RKO (cell line): ENCODE measurements at regions not wholly inside any gene's neighbourhood (a gene's known extent, or its start where the extent isn't known, plus 50 kb on each side); places are given as distances from the start of the nearest gene placed in this dataset.
"Not testable (repeated sequence)": the region's sequence is repeated elsewhere in the genome, so short reads cannot be mapped to it uniquely, and the experiment has no call there.

Experiments
- DNase-seq: peaks from one replicate; pipeline ENCODE4 v3.0.0-alpha.2; 2016; ENCODE audit warnings: low spot score

- DNase-seq = no peak
Observed at GRCh38 chr12:124130691-124131591, 157.9 kb downstream of the ZNF664 start.

GRCh38 chr12:124131659-124132058, 158.6 kb downstream of the ZNF664 start:
- DNase-seq = no peak

DNA sequence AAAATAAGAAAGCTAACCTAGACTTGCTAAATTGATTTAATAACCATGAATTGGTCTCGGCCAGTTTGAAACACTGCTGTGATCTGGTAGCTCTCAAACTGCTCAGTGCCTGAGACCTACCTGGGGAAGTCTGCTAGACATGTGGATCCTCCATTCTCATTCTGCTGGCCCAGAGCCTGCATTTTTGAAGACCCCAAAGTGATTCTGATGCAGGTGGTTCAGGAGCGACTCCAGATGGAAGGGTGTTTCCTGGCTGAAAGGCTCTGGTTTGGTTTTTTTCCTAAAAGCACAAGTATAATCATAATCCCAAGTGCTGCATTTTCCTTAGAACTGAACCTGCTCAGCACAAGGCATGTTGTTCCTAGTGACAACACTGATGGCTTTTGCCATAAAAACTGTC, 159.5 kb downstream of the ZNF664 start:
- DNase-seq = no peak

DNA sequence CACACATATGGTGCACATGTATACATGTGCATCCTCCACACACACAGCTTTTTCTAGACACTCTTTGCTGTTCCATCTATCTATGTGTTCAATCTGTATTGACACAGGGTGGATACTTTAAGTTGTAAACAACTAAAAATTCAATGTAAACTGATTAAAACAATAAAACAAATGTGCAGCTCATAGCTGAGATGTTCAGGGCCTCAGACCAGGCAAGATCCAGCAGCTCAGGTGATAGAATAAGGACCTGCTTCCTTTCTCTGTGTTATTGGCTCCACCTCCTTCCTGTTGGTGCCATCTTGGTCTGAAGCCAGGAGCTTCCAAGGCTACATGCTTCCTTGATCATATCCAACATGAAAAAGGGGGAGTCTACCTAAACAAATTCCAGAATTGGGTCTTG, 158.1 kb upstream of the RFLNA start:
- no peak for DNase-seq

- DNase-seq = no peak
Observed at GRCh38 chr12:124140944-124141486, 153.9 kb upstream of the RFLNA start.

DNA sequence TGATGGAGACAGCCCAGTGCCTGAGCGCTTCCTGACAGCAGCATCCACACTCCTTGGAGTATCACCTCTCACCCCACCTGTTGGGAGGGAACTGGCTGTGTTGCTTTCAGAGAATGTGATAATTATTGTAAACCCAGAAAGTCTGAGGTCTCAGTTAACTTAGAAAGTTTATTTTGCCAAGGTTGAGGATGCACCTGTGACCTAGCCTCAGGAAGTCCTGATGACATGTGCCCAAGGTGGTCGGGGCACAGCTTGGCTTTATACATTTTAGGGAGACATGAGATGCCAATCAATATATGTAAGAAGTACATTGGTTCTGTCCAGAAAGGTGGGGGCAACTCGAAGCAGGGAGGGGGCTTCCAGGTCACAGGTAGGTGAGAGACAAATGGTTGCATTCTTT, 153.3 kb upstream of the RFLNA start:
- DNase-seq = not testable (repeated sequence)

DNA sequence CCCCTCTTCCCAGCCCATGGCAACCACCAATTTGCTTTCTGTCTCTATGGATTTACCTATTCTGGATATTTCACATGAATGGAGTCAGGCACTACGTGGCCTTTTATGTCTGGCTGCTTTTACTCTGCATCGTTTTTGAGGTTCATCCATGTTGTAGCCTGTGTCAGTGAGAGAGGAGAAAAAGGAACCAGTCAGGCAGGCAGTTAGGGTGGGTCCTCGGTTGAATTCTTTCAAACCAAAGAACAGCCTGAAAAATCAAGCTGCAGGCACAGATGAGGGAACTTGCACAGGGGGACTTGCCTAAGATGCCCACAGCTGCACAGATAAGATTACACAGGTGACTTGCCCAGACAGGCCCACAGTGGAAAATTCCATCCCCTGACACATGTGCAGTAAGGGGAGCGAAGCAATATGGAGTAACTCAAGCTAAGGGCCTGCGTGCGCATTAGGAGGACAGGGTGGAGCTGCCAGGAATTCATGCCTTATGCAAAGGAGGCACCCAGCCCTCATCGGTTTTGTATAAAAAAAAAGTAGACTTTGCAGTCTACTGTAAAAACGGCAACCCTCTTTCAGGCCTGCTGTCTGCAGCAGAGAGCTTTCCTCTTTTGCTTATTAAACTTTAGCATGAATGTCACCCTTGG, 152.4 kb upstream of the RFLNA start:
- no peak for DNase-seq

DNA sequence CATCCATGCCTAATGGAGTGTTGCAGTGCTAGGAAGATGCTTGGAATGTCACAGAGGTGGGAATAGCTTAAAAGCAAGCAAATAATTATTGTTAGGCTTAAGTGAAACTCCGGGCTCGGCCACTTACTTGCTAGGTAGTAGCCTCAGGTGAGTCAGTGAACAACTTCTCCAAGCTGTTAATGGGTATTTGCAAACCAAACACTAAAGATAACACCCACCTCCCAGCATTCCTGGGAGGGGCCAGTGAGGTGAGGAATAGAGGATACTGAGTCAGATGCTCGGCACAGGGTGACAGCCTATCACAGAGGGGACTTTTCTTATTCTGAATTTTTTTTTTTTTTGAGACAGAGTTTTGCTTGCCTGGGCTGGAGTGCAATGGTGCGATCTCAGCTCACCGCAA, 151.2 kb upstream of the RFLNA start:
- no peak for DNase-seq

DNA sequence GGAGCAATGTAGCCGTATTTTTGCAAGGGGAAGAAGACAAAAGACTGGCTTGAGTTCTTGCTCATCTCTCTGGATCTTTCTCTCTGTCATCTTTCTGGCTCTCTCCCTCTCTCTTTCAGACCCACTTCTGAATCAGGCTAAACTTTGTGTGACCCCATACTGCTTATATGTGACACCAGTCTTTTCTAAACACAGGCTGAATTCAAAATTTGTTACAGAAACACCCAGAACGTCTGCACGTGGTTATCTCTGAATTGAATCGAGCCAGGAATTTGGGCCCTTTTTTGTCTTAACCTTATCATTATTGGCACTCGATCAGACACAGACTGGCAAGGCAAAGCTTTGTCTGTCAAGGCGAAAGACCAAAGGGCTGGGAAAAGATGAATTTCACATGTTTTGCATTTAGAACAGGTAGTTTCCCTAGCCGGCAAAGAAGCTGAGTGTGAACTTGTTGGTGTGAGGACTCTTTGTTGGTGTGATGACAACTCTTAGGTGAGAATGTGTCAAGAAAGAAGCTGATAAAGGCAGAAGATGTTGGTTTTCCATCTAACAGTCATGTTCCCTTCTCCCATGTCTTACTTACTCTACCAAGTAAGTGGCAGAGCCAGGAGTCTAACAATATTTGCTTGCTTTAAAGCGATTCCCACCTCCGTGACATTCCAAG, 150.2 kb upstream of the RFLNA start:
- no peak for DNase-seq

DNA sequence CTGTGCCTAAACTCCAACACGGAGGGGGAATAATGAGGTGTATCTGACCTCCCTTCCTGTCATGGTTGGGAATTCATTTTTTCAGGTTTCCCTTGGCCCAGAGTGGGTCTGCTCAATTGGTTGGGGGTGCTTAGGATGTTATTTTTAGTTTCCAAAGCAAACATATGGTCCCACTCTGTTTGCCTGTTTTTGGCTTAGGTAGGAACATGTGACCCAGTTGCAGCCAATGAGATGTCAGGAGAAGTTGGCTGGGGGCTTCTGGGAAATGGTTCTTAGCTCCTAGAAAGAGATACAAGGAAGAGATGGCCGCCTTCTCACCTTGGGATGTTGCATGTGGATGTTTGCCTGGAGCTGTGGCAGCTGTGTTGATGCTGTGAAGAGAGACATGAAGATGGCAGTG, 147.9 kb upstream of the RFLNA start:
- no peak for DNase-seq

- DNase-seq = no peak
Observed at GRCh38 chr12:124147575-124147974, 147.3 kb upstream of the RFLNA start.

- DNase-seq = no peak
Observed at GRCh38 chr12:124148481-124149273, 146.2 kb upstream of the RFLNA start.

GRCh38 chr12:124149287-124149686, 145.6 kb upstream of the RFLNA start:
- no peak for DNase-seq

DNA sequence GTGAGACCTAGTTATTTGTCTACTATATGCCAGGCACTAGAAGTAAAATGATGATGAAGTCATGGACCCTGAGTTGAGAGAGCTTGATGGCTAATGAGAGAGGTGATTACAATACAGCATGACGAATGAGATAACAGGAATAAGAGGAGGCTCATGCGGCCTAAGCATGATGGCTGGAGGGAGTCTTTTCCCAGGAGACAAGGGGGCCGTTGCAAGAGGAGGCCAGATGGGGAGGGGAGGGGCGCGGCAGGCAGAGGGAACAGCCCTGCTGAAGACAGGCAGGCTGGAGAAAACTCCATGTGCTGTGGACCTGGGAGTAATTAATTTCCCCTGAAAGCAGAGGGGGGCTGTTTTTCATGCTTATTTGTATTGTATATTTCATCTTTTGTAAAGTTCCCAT, 144.7 kb upstream of the RFLNA start:
- DNase-seq = no peak

GRCh38 chr12:124151583-124151982, 143.3 kb upstream of the RFLNA start:
- DNase-seq = no peak

DNA sequence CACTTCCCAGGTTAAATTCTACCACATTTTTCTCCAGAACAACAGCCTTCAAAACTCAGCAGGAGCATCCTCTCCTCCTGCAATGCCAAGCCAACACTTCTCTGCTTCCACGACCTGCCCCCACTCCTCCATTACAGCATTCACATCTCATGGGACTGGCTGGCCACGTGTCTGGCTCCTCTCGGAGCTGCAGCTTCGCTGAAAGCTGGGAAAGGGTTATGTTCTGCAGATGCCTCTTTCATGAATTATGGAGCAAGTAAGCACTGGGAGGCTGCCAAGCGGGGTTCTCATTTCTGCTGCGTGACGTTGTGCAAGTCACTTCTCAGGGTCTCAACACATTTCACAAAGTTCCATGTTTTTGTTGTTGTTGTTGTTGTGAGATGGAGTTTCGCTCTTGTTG, 142.2 kb upstream of the RFLNA start:
- no peak for DNase-seq

DNA sequence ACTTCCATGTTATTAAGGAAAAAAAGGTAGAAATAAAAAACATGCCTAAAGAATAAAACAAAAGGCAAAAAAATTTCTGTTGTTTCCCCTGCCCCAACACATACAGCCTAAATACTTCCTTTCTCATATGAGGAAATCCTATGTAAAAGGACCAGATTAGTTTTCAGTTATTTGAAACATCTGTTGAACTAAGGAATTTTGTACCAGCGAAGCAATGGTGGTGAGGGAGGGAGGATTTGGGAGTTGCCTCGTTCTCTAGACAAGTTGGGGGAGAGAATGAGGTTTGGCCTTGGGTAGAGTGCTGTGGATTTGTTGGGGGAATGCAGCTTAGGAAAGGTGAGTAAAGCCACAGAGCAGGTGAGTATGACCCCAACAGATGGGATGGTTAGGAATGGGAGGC, 141.5 kb upstream of the RFLNA start:
- no peak for DNase-seq

GRCh38 chr12:124157406-124157805, 137.5 kb upstream of the RFLNA start:
- no peak for DNase-seq

DNA sequence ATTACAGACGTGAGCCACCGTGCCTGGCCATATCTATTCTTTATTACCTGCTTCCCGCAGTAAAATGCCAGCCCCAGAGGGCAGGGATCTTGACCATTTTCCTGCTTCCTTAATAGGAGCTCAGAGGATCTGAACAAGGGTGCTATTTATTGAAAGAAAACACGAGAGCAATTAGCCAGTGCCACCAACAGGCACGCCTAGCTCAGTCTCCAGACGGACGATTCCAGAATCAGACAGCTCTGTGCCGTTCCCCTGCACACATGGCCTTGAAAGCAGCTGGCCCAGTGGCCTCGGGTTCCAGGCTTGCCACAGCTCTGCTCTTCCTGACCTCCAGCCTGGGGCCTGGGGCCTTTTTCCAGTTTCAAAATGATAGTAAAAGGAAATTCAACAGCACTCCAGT, 135.2 kb upstream of the RFLNA start:
- no peak for DNase-seq

DNA sequence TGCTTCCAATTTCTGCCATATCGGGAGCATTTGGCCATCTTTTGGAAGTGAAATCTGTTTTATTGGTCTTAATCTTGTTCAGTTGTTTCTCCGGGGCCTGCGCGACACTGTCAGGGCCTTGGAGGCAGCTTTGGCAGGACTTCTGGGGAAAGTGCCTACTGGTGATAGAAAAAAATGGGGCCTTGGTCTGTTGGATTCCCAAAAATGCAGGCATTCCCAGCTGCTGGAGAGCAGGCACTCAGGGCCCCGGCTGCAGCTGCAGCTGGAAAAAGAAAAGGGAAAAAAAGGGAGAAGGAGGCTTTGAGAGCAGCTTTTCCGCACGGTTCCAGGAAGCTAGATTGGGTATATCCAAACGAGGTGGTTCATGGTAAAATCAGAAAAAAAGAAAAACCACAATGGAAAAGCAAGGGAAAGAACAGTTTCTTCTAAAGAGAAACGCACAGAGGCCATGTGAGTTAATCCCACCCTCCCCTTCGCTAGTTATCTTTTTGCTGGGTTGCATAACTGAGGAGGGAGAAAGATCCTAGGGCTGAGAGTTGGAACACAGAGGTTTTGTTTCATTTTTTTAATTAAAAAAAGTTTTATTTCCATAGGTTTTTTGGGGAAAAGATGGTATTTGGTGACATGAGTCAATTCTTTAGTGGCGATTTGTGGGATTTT, 134.7 kb upstream of the RFLNA start:
- no peak for DNase-seq

- not testable (repeated sequence) for DNase-seq
Observed at GRCh38 chr12:124161402-124161801, 133.5 kb upstream of the RFLNA start.
